A549 (cell line): ENCODE measurements at regions not wholly inside any gene's neighbourhood (a gene's known extent, or its start where the extent isn't known, plus 50 kb on each side); places are given as distances from the start of the nearest gene placed in this dataset.

Experiments
- ATAC-seq, 2 experiments: fragments of 200-7000 bp in 1 of 2; fragments of >200 bp in 1 of 2; cut with Nextera tagmentation in 1 of 2; cut with Tn5 transposase in 1 of 2; 3 replicates each; pipeline versions ENCODE4 v1.8.0 to v1.9.1; 2018 to 2020; ENCODE audit warnings: mild to moderate bottlenecking in 1 of 2, moderate library complexity in 1 of 2
- CTCF ChIA-PET: fragments of 300-600 bp; sonication (Branson Sonifier 250); formaldehyde crosslinking; extraction: SDS; loops from one replicate; lab custom pipeline; 2021; ENCODE audit warnings: antibody characterized with exemption, inconsistent platforms; lab: Yijun Ruan, JAX
- POLR2A ChIA-PET: fragments of 350-600 bp; formaldehyde crosslinking; extraction: SDS; loops from one replicate; lab custom pipeline; 2021; ENCODE audit warnings: antibody characterized with exemption, inconsistent platforms; lab: Yijun Ruan, JAX
- DNase-seq, 2 experiments: peaks; one replicate each; pipeline versions ENCODE4 v3.0.0 to v3.0.0-alpha.2; 2011 to 2016; ENCODE audit warnings: low read depth in 1 of 2, low spot score in 1 of 2
- FAIRE-seq: peaks from 2 replicates; lab custom pipeline; 2011; peaks lifted over from hg19 to GRCh38; lab: Jason Lieb, UNC
- H3K27ac ChIP-seq, 2 experiments: fragments of >200 bp; sonication (Bioruptor Twin); formaldehyde crosslinking; 3 replicates each; pipeline ENCODE4 v1.5.1; 2016 to 2017
- H3K4me1 ChIP-seq: fragments of >200 bp; sonication (Bioruptor Twin); formaldehyde crosslinking; 3 replicates; pipeline ENCODE4 v1.6.1; 2016
- H3K4me2 ChIP-seq: fragments of >200 bp; sonication (Bioruptor Twin); formaldehyde crosslinking; 3 replicates; pipeline ENCODE4 v1.6.1; 2016
- H3K4me3 ChIP-seq: fragments of >200 bp; sonication (Bioruptor Twin); formaldehyde crosslinking; 3 replicates; pipeline ENCODE4 v1.5.1; 2016
- H3K9me3 ChIP-seq: fragments of >200 bp; sonication (Bioruptor Twin); formaldehyde crosslinking; 3 replicates; pipeline ENCODE4 v1.6.1; 2016
- BCL3 ChIP-seq: fragments of >200 bp; sonication (Bioruptor Twin); formaldehyde crosslinking; IDR thresholded peaks from 3 replicates; pipeline ENCODE4 v1.6.1; 2016
- CBX8 ChIP-seq: fragments of 200-600 bp; sonication (generic); IDR thresholded peaks from 2 replicates; pipeline ENCODE4 v1.6.1; 2016
- EP300 ChIP-seq, 2 experiments: fragments of >200 bp; sonication (Bioruptor Twin); formaldehyde crosslinking; IDR thresholded peaks; 2 replicates in 1 of 2; 3 replicates in 1 of 2; pipeline ENCODE4 v1.6.1; 2016 to 2017
- ESRRA ChIP-seq: fragments of 150-350 bp; IDR thresholded peaks from 2 replicates; pipeline ENCODE4 v1.6.1; 2014; ENCODE audit warnings: mild to moderate bottlenecking, low read length, borderline replicate concordance
- FOSB ChIP-seq: fragments of 250-450 bp; sonication (Bioruptor Pico); IDR thresholded peaks from 2 replicates; pipeline ENCODE4 v1.5.0; 2020; ENCODE audit warnings: mild to moderate bottlenecking, moderate library complexity
- FOXS1 ChIP-seq: fragments of 250-450 bp; sonication (Bioruptor Pico); IDR thresholded peaks from 2 replicates; pipeline ENCODE4 v1.5.0; 2020; ENCODE audit warnings: mild to moderate bottlenecking, moderate library complexity
- GATA3 ChIP-seq: IDR thresholded peaks from 2 replicates; pipeline ENCODE4 v1.6.1; 2012; ENCODE audit warnings: borderline replicate concordance
- HES2 ChIP-seq: fragments of >200 bp; sonication (Bioruptor Twin); formaldehyde crosslinking; IDR thresholded peaks from 2 replicates; pipeline ENCODE4 v1.6.1; 2016
- HMGXB4 ChIP-seq: fragments of 250-450 bp; sonication (Bioruptor Pico); IDR thresholded peaks from 2 replicates; pipeline ENCODE4 v1.5.0; 2021; ENCODE audit warnings: mild to moderate bottlenecking, moderate library complexity, borderline replicate concordance
- MAX ChIP-seq: IDR thresholded peaks from 2 replicates; pipeline ENCODE4 v1.6.1; 2012
- MYC ChIP-seq: IDR thresholded peaks from 2 replicates; pipeline ENCODE4 v1.6.1; 2012; ENCODE audit warnings: mild to moderate bottlenecking, inconsistent platforms, low read length, improper control_type of control experiment, borderline replicate concordance
- NFE2L2 ChIP-seq: fragments of 150-350 bp; conservative IDR thresholded peaks from 2 replicates; pipeline ENCODE4 v1.6.1; 2014; ENCODE audit warnings: low read length
- PHF8 ChIP-seq: fragments of 200-600 bp; sonication (generic); IDR thresholded peaks from 2 replicates; pipeline ENCODE4 v1.6.1; 2016; ENCODE audit warnings: low read depth, mild to moderate bottlenecking, antibody characterized with exemption, moderate library complexity, borderline replicate concordance
- POLR2A ChIP-seq: IDR thresholded peaks from 2 replicates; pipeline ENCODE4 v1.6.1; 2012; ENCODE audit warnings: mild to moderate bottlenecking, low read length
- POLR2AphosphoS2 ChIP-seq: conservative IDR thresholded peaks from 2 replicates; pipeline ENCODE4 v1.6.1; 2012; ENCODE audit warnings: low read length, improper control_type of control experiment, inconsistent platforms
- RAD21 ChIP-seq, 2 experiments: fragments of >200 bp in 1 of 2; sonication (Bioruptor Twin) in 1 of 2; formaldehyde crosslinking in 1 of 2; IDR thresholded peaks in 1 of 2; conservative IDR thresholded peaks in 1 of 2; 2 replicates in 1 of 2; 3 replicates in 1 of 2; pipeline ENCODE4 v1.6.1; 2012 to 2018; ENCODE audit warnings: inconsistent platforms in 1 of 2
- RCOR1 ChIP-seq: fragments of 150-350 bp; IDR thresholded peaks from 2 replicates; pipeline ENCODE4 v1.6.1; 2014; ENCODE audit warnings: antibody characterized with exemption, low read length, low read depth
- RFX5 ChIP-seq: fragments of 450-650 bp; IDR thresholded peaks from 2 replicates; pipeline ENCODE4 v1.7.1; 2014; ENCODE audit warnings: antibody characterized with exemption, mild to moderate bottlenecking, moderate library complexity
- RNF2 ChIP-seq: fragments of 200-600 bp; sonication (generic); IDR thresholded peaks from 2 replicates; pipeline ENCODE4 v1.6.1; 2016; ENCODE audit warnings: low read depth, mild to moderate bottlenecking, antibody characterized with exemption, moderate library complexity, borderline replicate concordance
- SMC3 ChIP-seq: fragments of >200 bp; sonication (Bioruptor Twin); formaldehyde crosslinking; IDR thresholded peaks from 3 replicates; pipeline ENCODE4 v1.6.1; 2018; ENCODE audit warnings: inconsistent platforms
- SREBF2 ChIP-seq: fragments of 450-650 bp; IDR thresholded peaks from 2 replicates; pipeline ENCODE4 v1.6.1; 2014; ENCODE audit warnings: mild to moderate bottlenecking, moderate library complexity
- TP53 ChIP-seq: fragments of 250-450 bp; sonication (Bioruptor Pico); IDR thresholded peaks from 2 replicates; pipeline ENCODE4 v1.5.0; 2021; ENCODE audit warnings: mild to moderate bottlenecking, moderate library complexity
- ZC3H11A ChIP-seq: fragments of 450-650 bp; IDR thresholded peaks from 2 replicates; pipeline ENCODE4 v1.6.1; 2014; ENCODE audit warnings: antibody characterized with exemption, mild to moderate bottlenecking
- whole genome bisulfite sequencing: methylation state at CpG from one replicate; pipeline ENCODE4 v1.1.6; 2017; ENCODE audit errors: missing lambda C conversion rate; 5-methylcytosine and 5-hydroxymethylcytosine counted together

GRCh38 chr15:47985568-47985967, 135.2 kb upstream of the SLC24A5 start:
- WGBS, result 0% methylated on average over 1 of the region's 4 CpGs
- Histone ChIP-seq H3K9me3 (no peaks in the 10 kb centered on the region), H3K4me2 (no peak overlapping the region), H3K4me3 (no peak overlapping the region), H3K27ac (no peak overlapping the region), H3K4me1 (no peaks in the 10 kb centered on the region)
- POLR2A ChIA-PET, result no interaction called here
- no peak for ATAC-seq
- no peak for FAIRE-seq
- no peak for DNase-seq
- CTCF ChIA-PET, result no interaction called here
- TF ChIP-seq BCL3, result no peak
- no peak for TF ChIP-seq HMGXB4 (CRISPR knock-in tag)
- TF ChIP-seq FOXS1 (CRISPR knock-in tag), result no peak
- TF ChIP-seq ZC3H11A, result no peak
- TF ChIP-seq RFX5, result no peak
- TF ChIP-seq RNF2, result no peak
- TF ChIP-seq FOSB (CRISPR knock-in tag), result no peak
- TF ChIP-seq SREBF2, result no peak
- TF ChIP-seq PHF8, result no peak
- TF ChIP-seq HES2, result no peak
- no peak for TF ChIP-seq CBX8
- no peak for TF ChIP-seq EP300 (IDR thresholded peaks at IDR 0.05)
- TF ChIP-seq SMC3, result no peak
- no peak for TF ChIP-seq RAD21 (conservative IDR thresholded peaks at IDR 0.05 in 1 of 2, IDR thresholded peaks at IDR 0.05 in 1 of 2)
- no peak for TF ChIP-seq NFE2L2
- no peak for TF ChIP-seq TP53 (CRISPR knock-in tag)
- no peak for TF ChIP-seq POLR2AphosphoS2

- POLR2A ChIA-PET, result no interaction called here
- no peak for FAIRE-seq
These were observed 133.3 kb upstream of the SLC24A5 start for GRCh38 chr15:47987461-47987860.

More at GRCh38 chr15:47987461-47987860, 133.3 kb upstream of the SLC24A5 start:
- 12% methylated on average over 4 of the region's 4 CpGs for WGBS
- H3K4me1 ChIP-seq, result no peaks in the 10 kb centered on the region
- no peak for ATAC-seq
- no peak for TF ChIP-seq MYC
- no peak for TF ChIP-seq ESRRA
- TF ChIP-seq HMGXB4 (CRISPR knock-in tag), result no peak
- TF ChIP-seq SMC3, result no peak
- TF ChIP-seq MAX, result no peak
- TF ChIP-seq EP300 (IDR thresholded peaks at IDR 0.05), result no peak
- TF ChIP-seq FOSB (CRISPR knock-in tag), result no peak
- TF ChIP-seq GATA3, result no peak
- no peak for TF ChIP-seq POLR2A
- TF ChIP-seq RCOR1, result no peak
- H3K9me3 ChIP-seq, result no peaks in the 10 kb centered on the region
- H3K4me2 ChIP-seq, result no peak overlapping the region
- DNase-seq, result no peak
- CTCF ChIA-PET, result interaction anchor here (0.7 to 3.0 kb wide), 14 partner anchors 10 to 1676 kb away, joined by 3 to 23 read pairs (median 4); no protein-coding TSS in a partner anchor
- no peak overlapping the region for H3K27ac ChIP-seq
- H3K4me3 ChIP-seq, result no peak overlapping the region
